ENCODE measurements at regions not wholly inside any gene's neighbourhood (a gene's known extent, or its start where the extent isn't known, plus 50 kb on each side); places are given as distances from the start of the nearest gene placed in this dataset.

GRCh38 chr19:27974082-27974513 is 1238.9 kb downstream of the UQCRFS1 start:
- TF ChIP-seq CTCF (IDR thresholded peaks at IDR 0.05; ENCODE audit: borderline replicate concordance) = peak; percentile 63
- Histone ChIP-seq H3K9me3 (replicated peaks) (no peaks in the 10 kb centered on the region), H3K4me1 (no peaks in the 10 kb centered on the region), H3K36me3 (no peaks in the 10 kb centered on the region), H3K4me3 (no peak overlapping the region), H3K27me3 (ENCODE audit: low read depth) (peaks cover 41% of the 10 kb centered on the region), H3K27ac (replicated peaks) (no peak overlapping the region)
- DNase-seq = no peak
- intact Hi-C loops (cut with micrococcal nuclease) = loop anchor here (5.0 kb wide), 1 partner anchor 353 kb away; no protein-coding TSS in a partner anchor

GRCh38 chr19:27972291-27973040 is 1240.5 kb downstream of the UQCRFS1 start:
- TF ChIP-seq CTCF (IDR thresholded peaks at IDR 0.05; ENCODE audit: borderline replicate concordance) = no peak
- H3K4me3 ChIP-seq = no peak overlapping the region
- H3K4me1 ChIP-seq = no peaks in the 10 kb centered on the region
- peaks cover 41% of the 10 kb centered on the region for H3K27me3 ChIP-seq (ENCODE audit: low read depth)
- H3K27ac ChIP-seq (replicated peaks) = no peak overlapping the region
- intact Hi-C loops (cut with micrococcal nuclease) = loop anchor here (5.0 kb wide), 1 partner anchor 355 kb away; no protein-coding TSS in a partner anchor
- no peaks in the 10 kb centered on the region for H3K9me3 ChIP-seq (replicated peaks)
- DNase-seq = no peak
- no peaks in the 10 kb centered on the region for H3K36me3 ChIP-seq

- Histone ChIP-seq H3K9me3 (replicated peaks) (no peaks in the 10 kb centered on the region), H3K27me3 (ENCODE audit: low read depth) (peaks cover 35% of the 10 kb centered on the region), H3K4me3 (no peak overlapping the region), H3K36me3 (no peaks in the 10 kb centered on the region), H3K27ac (replicated peaks) (no peak overlapping the region), H3K4me1 (no peaks in the 10 kb centered on the region)
- DNase-seq = no peak
- no peak for TF ChIP-seq CTCF (IDR thresholded peaks at IDR 0.05; ENCODE audit: borderline replicate concordance)
- intact Hi-C loops (cut with micrococcal nuclease) = loop anchor here (5.0 kb wide), 1 partner anchor 355 kb away; no protein-coding TSS in a partner anchor
Observed at GRCh38 chr19:27971869-27972268, 1241.1 kb downstream of the UQCRFS1 start.

GRCh38 chr19:27971071-27971470 is 1241.9 kb downstream of the UQCRFS1 start:
- intact Hi-C loops (cut with micrococcal nuclease) = loop anchor here (5.0 kb wide), 1 partner anchor 356 kb away; no protein-coding TSS in a partner anchor
- no peaks in the 10 kb centered on the region for H3K36me3 ChIP-seq
- DNase-seq = no peak
- H3K4me1 ChIP-seq = no peaks in the 10 kb centered on the region
- peaks cover 27% of the 10 kb centered on the region for H3K27me3 ChIP-seq (ENCODE audit: low read depth)
- H3K4me3 ChIP-seq = no peak overlapping the region
- no peaks in the 10 kb centered on the region for H3K9me3 ChIP-seq (replicated peaks)
- H3K27ac ChIP-seq (replicated peaks) = no peak overlapping the region
- no peak for TF ChIP-seq CTCF (IDR thresholded peaks at IDR 0.05; ENCODE audit: borderline replicate concordance)

- no peaks in the 10 kb centered on the region for H3K36me3 ChIP-seq
- H3K27me3 ChIP-seq (ENCODE audit: low read depth) = peaks cover 27% of the 10 kb centered on the region
- H3K9me3 ChIP-seq (replicated peaks) = no peaks in the 10 kb centered on the region
- H3K4me1 ChIP-seq = no peaks in the 10 kb centered on the region
- H3K27ac ChIP-seq (replicated peaks) = no peak overlapping the region
- DNase-seq = no peak
- TF ChIP-seq CTCF (IDR thresholded peaks at IDR 0.05; ENCODE audit: borderline replicate concordance) = peak; percentile 69
- H3K4me3 ChIP-seq = no peak overlapping the region
- intact Hi-C loops (cut with micrococcal nuclease) = no loop called here
Observed at GRCh38 chr19:27966390-27966816, 1246.5 kb downstream of the UQCRFS1 start.

Measured in left ventricle myocardium inferior (tissue), 1 donor.